CD14-positive monocyte (primary cell): ENCODE measurements at regions not wholly inside any gene's neighbourhood (a gene's known extent, or its start where the extent isn't known, plus 50 kb on each side); places are given as distances from the start of the nearest gene placed in this dataset.

Experiments used
- DNase-seq, 3 donors: peaks; one replicate each; pipeline ENCODE4 v3.0.0-alpha.2; 2011 to 2022
- H2AFZ ChIP-seq: 2 replicates; pipeline ENCODE4 v1.6.0; 2012; ENCODE audit warnings: mild to moderate bottlenecking, low read depth, low read length, inconsistent platforms; ENCODE audit not compliant: insufficient read depth, poor library complexity, severe bottlenecking
- H3K27ac ChIP-seq, 2 donors: 1 replicate in 1 of 2; 2 replicates in 1 of 2; pipeline ENCODE4 v1.5.1; 2012 to 2013; ENCODE audit warnings: low read length in 2 of 2, control low read depth in 1 of 2, inconsistent platforms in 1 of 2, low read depth in 1 of 2, mild to moderate bottlenecking in 1 of 2
- H3K27me3 ChIP-seq, 2 donors: one replicate each; pipeline versions ENCODE4 v1.6.0 to v1.6.1; 2011 to 2013; ENCODE audit warnings: low read length in 2 of 2; ENCODE audit not compliant: control insufficient read depth in 2 of 2, insufficient read depth in 2 of 2
- H3K36me3 ChIP-seq, 2 donors: replicated peaks in 1 of 2; 1 replicate in 1 of 2; 2 replicates in 1 of 2; pipeline versions ENCODE4 v1.5.1 to v1.6.1; 2012 to 2013; ENCODE audit warnings: low read length in 2 of 2, control low read depth in 1 of 2, inconsistent platforms in 1 of 2, mild to moderate bottlenecking in 1 of 2; ENCODE audit not compliant: insufficient read depth in 2 of 2, control insufficient read depth in 1 of 2
- H3K4me1 ChIP-seq, 2 donors: 1 replicate in 1 of 2; 2 replicates in 1 of 2; pipeline versions ENCODE4 v1.5.1 to v1.6.1; 2012 to 2013; ENCODE audit warnings: low read length in 2 of 2, control low read depth in 1 of 2, inconsistent platforms in 1 of 2, mild to moderate bottlenecking in 1 of 2, moderate library complexity in 1 of 2; ENCODE audit not compliant: insufficient read depth in 2 of 2, control insufficient read depth in 1 of 2
- H3K4me2 ChIP-seq: replicated peaks from 2 replicates; pipeline ENCODE3; 2012; ENCODE audit warnings: low read length, moderate library complexity, mild to moderate bottlenecking; ENCODE audit not compliant: poor library complexity, severe bottlenecking; ENCODE audit errors: extremely low read depth
- H3K4me3 ChIP-seq, 3 experiments: fragments of 200-600 bp in 1 of 3; sonication (generic) in 1 of 3; replicated peaks in 1 of 3; 1 replicate in 2 of 3; 2 replicates in 1 of 3; pipeline ENCODE4 v1.5.1; 2011 to 2013; ENCODE audit warnings: low read length in 3 of 3, mild to moderate bottlenecking in 3 of 3, control low read depth in 2 of 3, low read depth in 2 of 3, inconsistent platforms in 1 of 3, moderate library complexity in 1 of 3
- H3K79me2 ChIP-seq: 2 replicates; pipeline ENCODE4 v1.6.0; 2012; ENCODE audit warnings: mild to moderate bottlenecking, control low read depth, inconsistent platforms, low read length, moderate library complexity; ENCODE audit not compliant: insufficient read depth
- H3K9ac ChIP-seq: 2 replicates; pipeline ENCODE4 v1.6.0; 2017; ENCODE audit warnings: low read length, mild to moderate bottlenecking; ENCODE audit not compliant: insufficient read depth, poor library complexity, severe bottlenecking
- H3K9me3 ChIP-seq, 2 donors: replicated peaks in 1 of 2; 1 replicate in 1 of 2; 2 replicates in 1 of 2; pipeline versions ENCODE4 v1.5.1 to v1.6.1; 2012 to 2013; ENCODE audit warnings: low read length in 2 of 2, control low read depth in 1 of 2; ENCODE audit not compliant: control insufficient read depth in 1 of 2, insufficient read depth in 1 of 2
- H4K20me1 ChIP-seq: 2 replicates; pipeline ENCODE4 v1.6.0; 2012; ENCODE audit warnings: mild to moderate bottlenecking, low read length, control low read depth, moderate library complexity; ENCODE audit not compliant: insufficient read depth
- H3K27ac Mint-ChIP-seq, 7 donors: one replicate each; pipeline ENCODE4 v1.8.0; 2020; ENCODE audit warnings: mild to moderate bottlenecking in 7 of 7, mixed read lengths in 7 of 7, moderate library complexity in 6 of 7, inconsistent platforms in 2 of 7
- H3K27me3 Mint-ChIP-seq, 3 donors: one replicate each; pipeline ENCODE4 v1.8.0; 2021 to 2022; ENCODE audit warnings: low read depth in 3 of 3, mild to moderate bottlenecking in 3 of 3, mixed read lengths in 3 of 3, moderate library complexity in 3 of 3, inconsistent platforms in 1 of 3
- H3K36me3 Mint-ChIP-seq, 2 donors: one replicate each; pipeline ENCODE4 v1.8.0; 2020; ENCODE audit warnings: mixed read lengths in 2 of 2, inconsistent platforms in 1 of 2, mild to moderate bottlenecking in 1 of 2
- H3K4me1 Mint-ChIP-seq: one replicate; pipeline ENCODE4 v1.8.0; 2020; ENCODE audit warnings: mild to moderate bottlenecking, mixed read lengths
- H3K4me3 Mint-ChIP-seq, 2 donors: one replicate each; pipeline ENCODE4 v1.8.0; 2020; ENCODE audit warnings: mild to moderate bottlenecking in 2 of 2, mixed read lengths in 2 of 2, moderate library complexity in 1 of 2
- H3K9me3 Mint-ChIP-seq, 7 donors: one replicate each; pipeline ENCODE4 v1.8.0; 2020 to 2022; ENCODE audit warnings: mixed read lengths in 7 of 7, mild to moderate bottlenecking in 6 of 7, moderate library complexity in 6 of 7, inconsistent platforms in 2 of 7
- WGBS: methylation state at CpG from one replicate; pipeline ENCODE4 v1.1.5; 2013; ENCODE audit warnings: missing lambda C conversion rate; ENCODE audit not compliant: insufficient coverage; 5-methylcytosine and 5-hydroxymethylcytosine counted together
- intact Hi-C, 2 donors: fragments of 100-400 bp; cut with micrococcal nuclease; formaldehyde crosslinking; loops; one replicate each; pipeline versions ENCODE4 v1.15.0 to v1.15.1; 2023
- TF ChIP-seq, protein P1 (sequence below): fragments of 200-600 bp; IDR thresholded peaks from one replicate; pipeline ENCODE4 v1.8.0; 2022; ENCODE audit warnings: antibody characterized with exemption, mild to moderate bottlenecking

DNA sequence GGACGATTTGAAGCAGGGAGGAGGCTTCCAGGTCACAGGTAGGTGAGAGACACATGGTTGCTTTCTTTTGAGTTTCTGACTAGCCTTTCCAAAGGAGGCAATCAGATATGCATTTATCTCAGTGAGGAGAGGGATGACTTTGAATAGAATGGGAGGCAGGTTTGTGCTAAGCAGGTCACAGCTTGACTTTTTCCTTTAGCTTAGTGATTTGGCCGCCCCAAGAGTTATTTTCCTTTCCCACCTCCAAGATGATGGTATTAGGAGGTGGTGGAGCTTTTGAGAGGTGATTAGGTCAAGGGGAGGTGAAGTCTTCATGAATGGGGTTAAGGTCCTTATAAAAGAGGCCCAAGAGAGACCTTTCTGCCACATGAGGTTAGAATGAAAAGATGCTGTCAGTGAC, 443.7 kb downstream of the TYW1 start:
- H2AFZ ChIP-seq: no peak overlapping the region
- Mint-ChIP-seq H3K27me3 (peaks cover 0 to 1% (median 1%) of the 10 kb centered on the region in 3 donors), H3K4me3 (no peak overlapping the region), H3K27ac (no peak overlapping the region), H3K4me1 (no peaks in the 10 kb centered on the region), H3K36me3 (no peaks in the 10 kb centered on the region), H3K9me3 (peaks cover 3 to 29% (median 16%) of the 10 kb centered on the region in 7 donors)
- no peak overlapping the region for H3K9ac ChIP-seq
- intact Hi-C loops: no loop called here
- H3K79me2 ChIP-seq: no peaks in the 10 kb centered on the region
- WGBS: no CpG with 5 or more reads among the region's 2 CpGs
- H3K36me3 ChIP-seq: no peaks in the 10 kb centered on the region
- no peaks in the 10 kb centered on the region for H3K4me1 ChIP-seq
- H3K4me2 ChIP-seq: no peak overlapping the region
- H3K9me3 ChIP-seq: peaks cover 0 to 17% of the 10 kb centered on the region in 2 donors
- no peak overlapping the region for H3K4me3 ChIP-seq
- TF ChIP-seq, protein P1, sequence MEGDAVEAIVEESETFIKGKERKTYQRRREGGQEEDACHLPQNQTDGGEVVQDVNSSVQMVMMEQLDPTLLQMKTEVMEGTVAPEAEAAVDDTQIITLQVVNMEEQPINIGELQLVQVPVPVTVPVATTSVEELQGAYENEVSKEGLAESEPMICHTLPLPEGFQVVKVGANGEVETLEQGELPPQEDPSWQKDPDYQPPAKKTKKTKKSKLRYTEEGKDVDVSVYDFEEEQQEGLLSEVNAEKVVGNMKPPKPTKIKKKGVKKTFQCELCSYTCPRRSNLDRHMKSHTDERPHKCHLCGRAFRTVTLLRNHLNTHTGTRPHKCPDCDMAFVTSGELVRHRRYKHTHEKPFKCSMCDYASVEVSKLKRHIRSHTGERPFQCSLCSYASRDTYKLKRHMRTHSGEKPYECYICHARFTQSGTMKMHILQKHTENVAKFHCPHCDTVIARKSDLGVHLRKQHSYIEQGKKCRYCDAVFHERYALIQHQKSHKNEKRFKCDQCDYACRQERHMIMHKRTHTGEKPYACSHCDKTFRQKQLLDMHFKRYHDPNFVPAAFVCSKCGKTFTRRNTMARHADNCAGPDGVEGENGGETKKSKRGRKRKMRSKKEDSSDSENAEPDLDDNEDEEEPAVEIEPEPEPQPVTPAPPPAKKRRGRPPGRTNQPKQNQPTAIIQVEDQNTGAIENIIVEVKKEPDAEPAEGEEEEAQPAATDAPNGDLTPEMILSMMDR: no peak
- H3K27me3 ChIP-seq: no peaks in the 10 kb centered on the region
- DNase-seq: no peak
- H3K27ac ChIP-seq: no peak overlapping the region
- no peaks in the 10 kb centered on the region for H4K20me1 ChIP-seq

DNA sequence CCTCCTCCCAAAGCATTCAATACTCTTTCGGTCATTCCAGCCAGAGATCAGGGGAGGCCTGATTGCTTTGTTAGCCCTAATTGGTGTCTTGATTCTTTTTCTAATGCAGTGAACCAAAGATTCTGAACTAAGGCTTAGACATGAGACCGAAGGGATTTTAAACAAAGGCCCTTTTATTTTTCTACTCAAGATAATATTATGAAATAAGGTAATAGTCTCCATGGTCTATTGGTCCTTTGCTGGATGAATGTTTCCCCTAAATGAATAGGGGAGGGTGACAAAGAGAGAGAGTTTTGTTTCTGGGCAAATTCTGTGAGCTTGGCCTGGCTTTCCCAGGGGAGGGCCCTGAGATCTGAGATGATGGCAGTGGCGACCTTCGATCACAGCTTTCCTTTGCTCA, 449.1 kb downstream of the TYW1 start:
- peaks cover 0 to 13% of the 10 kb centered on the region in 2 donors for H3K9me3 ChIP-seq
- H3K4me3 ChIP-seq: no peak overlapping the region
- TF ChIP-seq, protein P1: no peak
- DNase-seq: no peak
- no peak overlapping the region for H3K9ac ChIP-seq
- Mint-ChIP-seq H3K27ac (no peak overlapping the region), H3K36me3 (no peaks in the 10 kb centered on the region), H3K4me1 (no peaks in the 10 kb centered on the region), H3K27me3 (no peaks in the 10 kb centered on the region), H3K4me3 (no peak overlapping the region), H3K9me3 (peaks cover 0 to 19% (median 12%) of the 10 kb centered on the region in 7 donors)
- no peaks in the 10 kb centered on the region for H4K20me1 ChIP-seq
- 92% methylated on average over 2 of the region's 4 CpGs for WGBS
- intact Hi-C loops: no loop called here
- H3K4me1 ChIP-seq: no peaks in the 10 kb centered on the region
- H3K27me3 ChIP-seq: no peaks in the 10 kb centered on the region
- no peak overlapping the region for H3K27ac ChIP-seq
- no peaks in the 10 kb centered on the region for H3K79me2 ChIP-seq
- H3K4me2 ChIP-seq: no peak overlapping the region
- H3K36me3 ChIP-seq: no peaks in the 10 kb centered on the region
- H2AFZ ChIP-seq: no peak overlapping the region
